Activated B cell treated with CpG ODN at 0.5 μM for 24 hours (primary cell): ENCODE measurements at regions not wholly inside any gene's neighbourhood (a gene's known extent, or its start where the extent isn't known, plus 50 kb on each side); places are given as distances from the start of the nearest gene placed in this dataset.

Experiments
- ATAC-seq: fragments of 200-7000 bp; cut with Tn5 transposase; one replicate; pipeline ENCODE4 v1.10.0; 2021; ENCODE audit warnings: low read depth, mild to moderate bottlenecking, moderate library complexity
- CTCF ChIA-PET: fragments of 350-600 bp; sonication (Branson Sonifier 250); formaldehyde crosslinking; loops from one replicate; lab custom pipeline; 2021; ENCODE audit warnings: antibody characterized with exemption; lab: Charles Lee
- POLR2A ChIA-PET: fragments of 350-600 bp; sonication (Branson Sonifier 250); formaldehyde crosslinking; loops from one replicate; lab custom pipeline; 2021; ENCODE audit warnings: antibody characterized with exemption; lab: Charles Lee
- DNase-seq: peaks from one replicate; pipeline ENCODE4 v3.0.0; 2022
- H3K27ac Mint-ChIP-seq: one replicate; pipeline ENCODE4 v1.8.0; 2020; ENCODE audit warnings: mixed read lengths
- H3K27me3 Mint-ChIP-seq: one replicate; pipeline ENCODE4 v1.8.0; 2021; ENCODE audit warnings: mixed read lengths
- H3K36me3 Mint-ChIP-seq: one replicate; pipeline ENCODE4 v1.8.0; 2021; ENCODE audit warnings: low read depth, mixed read lengths
- H3K4me1 Mint-ChIP-seq: one replicate; pipeline ENCODE4 v1.8.0; 2021; ENCODE audit warnings: mixed read lengths
- H3K4me3 Mint-ChIP-seq: one replicate; pipeline ENCODE4 v1.8.0; 2020; ENCODE audit warnings: mild to moderate bottlenecking, mixed read lengths
- H3K9me3 Mint-ChIP-seq: one replicate; pipeline ENCODE4 v1.8.0; 2020; ENCODE audit warnings: mixed read lengths
- intact Hi-C: fragments of 100-400 bp; cut with micrococcal nuclease; formaldehyde crosslinking; loops from one replicate; pipeline ENCODE4 v1.15.1; 2024
- TF ChIP-seq, protein P1 (sequence below): fragments of 200-600 bp; IDR thresholded peaks from one replicate; pipeline ENCODE4 v1.8.0; 2022; ENCODE audit warnings: antibody characterized with exemption, mild to moderate bottlenecking

DNA sequence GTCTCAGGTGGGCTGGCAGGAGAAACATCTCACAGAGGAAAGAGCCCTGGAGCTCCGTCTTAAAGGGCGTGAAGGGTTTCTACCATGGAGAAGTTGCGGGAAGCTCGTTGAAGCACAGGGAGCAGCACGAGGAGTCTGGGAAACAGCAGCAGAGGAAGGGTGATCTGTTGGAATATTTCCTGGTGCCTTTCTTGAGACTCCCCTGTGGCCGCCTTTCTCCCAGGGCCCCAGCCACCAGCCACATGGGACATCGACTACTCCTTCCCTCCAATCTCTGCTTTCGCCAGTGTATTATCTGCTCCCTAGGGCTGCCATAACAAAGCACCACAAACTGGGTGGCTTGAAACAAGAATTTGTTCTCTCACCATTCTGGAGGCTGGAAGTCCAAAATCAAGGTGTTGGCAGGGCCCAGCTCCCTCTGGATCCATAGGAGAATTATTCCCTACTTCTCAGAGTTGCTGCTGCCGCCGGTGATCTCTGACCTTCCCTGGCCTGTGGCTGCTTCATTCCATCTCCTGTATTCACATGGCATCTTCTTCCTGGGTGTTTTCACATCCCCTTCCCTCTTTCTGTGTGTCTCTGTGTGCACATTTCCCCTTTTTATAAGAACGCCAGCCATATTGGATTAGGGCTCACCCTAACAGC, 152.8 kb upstream of the GSC start:
- Mint-ChIP-seq H3K4me1 (no peaks in the 10 kb centered on the region), H3K27ac (no peak overlapping the region), H3K36me3 (no peaks in the 10 kb centered on the region), H3K9me3 (no peaks in the 10 kb centered on the region), H3K4me3 (no peak overlapping the region), H3K27me3 (no peaks in the 10 kb centered on the region)
- intact Hi-C loops: no loop called here
- ChIA-PET POLR2A (no interaction called here), CTCF (no interaction called here)
- ATAC-seq (no peak), DNase-seq (no peak)
- TF ChIP-seq, protein P1, sequence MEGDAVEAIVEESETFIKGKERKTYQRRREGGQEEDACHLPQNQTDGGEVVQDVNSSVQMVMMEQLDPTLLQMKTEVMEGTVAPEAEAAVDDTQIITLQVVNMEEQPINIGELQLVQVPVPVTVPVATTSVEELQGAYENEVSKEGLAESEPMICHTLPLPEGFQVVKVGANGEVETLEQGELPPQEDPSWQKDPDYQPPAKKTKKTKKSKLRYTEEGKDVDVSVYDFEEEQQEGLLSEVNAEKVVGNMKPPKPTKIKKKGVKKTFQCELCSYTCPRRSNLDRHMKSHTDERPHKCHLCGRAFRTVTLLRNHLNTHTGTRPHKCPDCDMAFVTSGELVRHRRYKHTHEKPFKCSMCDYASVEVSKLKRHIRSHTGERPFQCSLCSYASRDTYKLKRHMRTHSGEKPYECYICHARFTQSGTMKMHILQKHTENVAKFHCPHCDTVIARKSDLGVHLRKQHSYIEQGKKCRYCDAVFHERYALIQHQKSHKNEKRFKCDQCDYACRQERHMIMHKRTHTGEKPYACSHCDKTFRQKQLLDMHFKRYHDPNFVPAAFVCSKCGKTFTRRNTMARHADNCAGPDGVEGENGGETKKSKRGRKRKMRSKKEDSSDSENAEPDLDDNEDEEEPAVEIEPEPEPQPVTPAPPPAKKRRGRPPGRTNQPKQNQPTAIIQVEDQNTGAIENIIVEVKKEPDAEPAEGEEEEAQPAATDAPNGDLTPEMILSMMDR: no peak

DNA sequence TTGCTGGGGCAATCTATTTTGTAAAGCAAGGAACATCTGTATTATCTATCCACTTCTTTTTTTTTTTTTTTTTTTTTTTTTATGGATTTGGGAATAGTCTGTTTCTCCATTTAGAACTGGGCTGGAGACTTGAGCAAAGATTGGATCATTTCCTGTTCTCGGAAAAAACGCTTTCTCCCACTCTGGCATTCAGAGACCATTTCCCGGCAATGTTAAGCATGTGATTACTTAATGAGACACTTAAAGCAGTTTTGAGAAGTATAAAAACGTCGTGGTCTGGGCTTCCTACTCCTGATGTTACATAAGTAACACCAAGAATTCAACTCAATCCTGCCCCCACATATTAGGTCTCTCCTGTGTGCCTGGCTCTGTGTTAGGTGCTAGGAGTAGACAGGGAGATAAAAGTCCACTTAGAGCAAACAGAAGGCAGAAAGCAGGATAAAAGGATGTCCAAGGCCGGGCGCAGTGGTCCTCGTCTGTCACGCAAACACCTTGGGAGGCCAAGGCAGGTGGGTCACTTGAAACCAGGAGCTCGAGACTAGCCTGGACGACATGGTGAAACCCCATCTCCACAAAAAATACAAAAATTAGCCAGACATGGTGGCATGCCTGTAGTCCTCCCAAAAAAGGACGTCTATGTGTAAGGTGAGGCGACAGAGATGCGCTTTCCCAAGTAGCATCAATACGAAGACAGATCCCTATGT, 152.1 kb upstream of the GSC start:
- intact Hi-C loops: no loop called here
- Mint-ChIP-seq H3K27ac (no peak overlapping the region), H3K27me3 (no peaks in the 10 kb centered on the region), H3K4me3 (no peak overlapping the region), H3K36me3 (no peaks in the 10 kb centered on the region), H3K4me1 (no peaks in the 10 kb centered on the region), H3K9me3 (no peaks in the 10 kb centered on the region)
- TF ChIP-seq, protein P1: no peak
- ChIA-PET CTCF (no interaction called here), POLR2A (no interaction called here)
- ATAC-seq (no peak), DNase-seq (no peak)

DNA sequence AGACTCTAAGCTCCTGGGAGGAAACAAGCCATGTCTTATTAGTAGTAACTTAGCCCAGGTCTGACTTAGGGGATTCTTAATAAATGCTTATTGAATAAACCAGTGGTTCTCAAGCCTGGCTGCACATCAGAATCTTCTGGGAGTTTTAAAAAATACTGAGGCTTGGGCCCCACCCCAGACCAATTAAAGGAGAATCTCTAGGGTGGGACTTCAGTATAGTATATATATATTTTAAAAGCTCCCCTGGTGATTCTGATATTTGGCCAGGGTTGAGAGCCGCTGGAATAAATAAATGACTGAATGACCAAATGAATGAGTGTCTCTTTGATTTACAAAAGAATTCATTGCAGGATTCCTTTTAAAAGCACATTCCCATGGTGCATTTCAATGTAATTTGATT, 151.5 kb upstream of the GSC start:
- TF ChIP-seq, protein P1: no peak
- H3K36me3 Mint-ChIP-seq: no peaks in the 10 kb centered on the region
- DNase-seq: no peak
- no peaks in the 10 kb centered on the region for H3K27me3 Mint-ChIP-seq
- no peak overlapping the region for H3K27ac Mint-ChIP-seq
- no peaks in the 10 kb centered on the region for H3K4me1 Mint-ChIP-seq
- ATAC-seq: no peak
- CTCF ChIA-PET: no interaction called here
- no peak overlapping the region for H3K4me3 Mint-ChIP-seq
- H3K9me3 Mint-ChIP-seq: no peaks in the 10 kb centered on the region
- intact Hi-C loops: no loop called here
- POLR2A ChIA-PET: no interaction called here

DNA sequence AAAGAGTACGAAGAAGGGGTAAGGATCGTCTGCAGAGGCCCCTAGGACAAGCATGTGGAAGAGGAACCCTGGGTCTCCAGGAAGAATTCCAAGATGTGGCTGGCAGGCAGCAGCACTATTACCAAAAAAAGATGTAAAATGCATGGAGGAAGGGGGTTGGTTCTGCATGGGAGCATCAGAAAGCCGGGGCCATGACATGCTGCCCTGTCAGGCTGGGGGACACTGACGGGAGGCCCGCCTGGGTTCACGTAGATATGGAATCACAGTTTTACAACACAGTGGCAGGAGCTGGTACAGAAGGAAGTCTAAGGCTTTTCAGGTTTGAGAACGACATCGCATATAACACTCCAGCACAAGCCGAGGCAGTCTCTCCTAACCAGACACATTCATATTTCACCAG, 150.0 kb upstream of the GSC start:
- TF ChIP-seq, protein P1: no peak
- Mint-ChIP-seq H3K27me3 (no peaks in the 10 kb centered on the region), H3K4me1 (no peaks in the 10 kb centered on the region), H3K27ac (no peak overlapping the region), H3K9me3 (no peaks in the 10 kb centered on the region), H3K36me3 (no peaks in the 10 kb centered on the region), H3K4me3 (no peak overlapping the region)
- ChIA-PET POLR2A (no interaction called here), CTCF (no interaction called here)
- DNase-seq (no peak), ATAC-seq (no peak)
- intact Hi-C loops: no loop called here

DNA sequence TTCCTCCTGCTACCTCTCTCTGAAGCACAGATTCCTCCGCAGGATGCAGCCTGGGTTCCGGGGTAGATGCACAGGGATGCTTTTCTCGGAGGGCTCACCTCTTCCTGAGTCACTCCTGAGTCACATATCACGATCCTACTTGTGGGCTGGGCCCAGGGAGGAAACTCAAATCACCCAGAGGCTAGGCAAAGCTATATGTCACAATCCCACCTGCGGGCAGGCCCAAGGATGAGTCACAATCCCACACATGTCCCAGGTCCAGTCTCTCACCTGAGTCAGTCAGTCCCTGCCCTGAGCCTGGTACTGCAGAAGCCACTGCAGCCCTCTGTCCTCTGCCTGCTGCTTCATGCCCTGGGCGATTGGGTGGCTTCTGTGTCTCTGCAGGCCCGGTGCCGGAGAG, 149.0 kb upstream of the GSC start:
- Mint-ChIP-seq H3K9me3 (no peaks in the 10 kb centered on the region), H3K36me3 (no peaks in the 10 kb centered on the region), H3K27ac (no peak overlapping the region), H3K27me3 (no peaks in the 10 kb centered on the region), H3K4me3 (no peak overlapping the region), H3K4me1 (no peaks in the 10 kb centered on the region)
- DNase-seq (no peak), ATAC-seq (no peak)
- ChIA-PET CTCF (no interaction called here), POLR2A (no interaction called here)
- TF ChIP-seq, protein P1: no peak
- intact Hi-C loops: no loop called here
